ENCODE measurements at regions not wholly inside any gene's neighbourhood (a gene's known extent, or its start where the extent isn't known, plus 50 kb on each side); places are given as distances from the start of the nearest gene placed in this dataset.

GRCh38 chr5:143742951-143743350 is 69.0 kb upstream of the HMHB1 start:
- DNase-seq: no peak
- H3K56ac ChIP-seq (ENCODE audit: insufficient read length, low read depth, low read length): no peak overlapping the region
- no peaks in the 10 kb centered on the region for H3K27me3 ChIP-seq (ENCODE audit: insufficient read depth, low read length)
- H2BK20ac ChIP-seq (ENCODE audit: low read depth, low read length, poor library complexity, severe bottlenecking): no peak overlapping the region
- no peak overlapping the region for H3K27ac ChIP-seq (ENCODE audit: insufficient read length, low read depth, low read length)
- no peaks in the 10 kb centered on the region for H3K79me2 ChIP-seq (ENCODE audit: insufficient read depth, low read length)
- H3T11ph ChIP-seq (ENCODE audit: low read length): no peak overlapping the region
- no peak overlapping the region for H2AK5ac ChIP-seq (ENCODE audit: insufficient read length, low read length)
- H4K20me1 ChIP-seq (ENCODE audit: control insufficient read depth, insufficient read depth, insufficient read length): no peaks in the 10 kb centered on the region
- H2AFZ ChIP-seq (ENCODE audit: low read length): no peak overlapping the region
- no peaks in the 10 kb centered on the region for H3K9me3 ChIP-seq (ENCODE audit: control insufficient read depth, low read depth, low read length)
- no peak overlapping the region for H2BK12ac ChIP-seq (ENCODE audit: insufficient read length, low read depth, low read length)
- no peak overlapping the region for H3K9ac ChIP-seq (ENCODE audit: extremely low read depth, insufficient read length, low read length)
- Mint-ChIP-seq H3K36me3 (ENCODE audit: insufficient read depth in 1 of 3, low read depth in 3 of 3) (no peaks in the 10 kb centered on the region), H3K9me3 (no peaks in the 10 kb centered on the region), H3K4me3 (no peak overlapping the region), H3K27ac (no peak overlapping the region), H3K4me1 (no peaks in the 10 kb centered on the region), H3K27me3 (ENCODE audit: low read depth) (no peaks in the 10 kb centered on the region)
- no peak overlapping the region for H4K91ac ChIP-seq (ENCODE audit: insufficient read length, low read depth, low read length)
- H3K4me2 ChIP-seq (ENCODE audit: insufficient read depth, insufficient read length, low read length): no peak overlapping the region
- H3K14ac ChIP-seq (ENCODE audit: insufficient read depth, low read length): no peak overlapping the region
- no peak overlapping the region for H2BK5ac ChIP-seq (ENCODE audit: insufficient read length, low read length)
- H3K4ac ChIP-seq (ENCODE audit: low read depth, low read length): no peak overlapping the region
- no peaks in the 10 kb centered on the region for H3K4me1 ChIP-seq (ENCODE audit: insufficient read depth, low read length)
- no peaks in the 10 kb centered on the region for H3K23me2 ChIP-seq (ENCODE audit: insufficient read length, low read depth, low read length, poor library complexity, severe bottlenecking)
- H3K79me1 ChIP-seq (ENCODE audit: insufficient read depth, low read depth, low read length, poor library complexity, severe bottlenecking): no peaks in the 10 kb centered on the region
- no peak overlapping the region for H3K23ac ChIP-seq (ENCODE audit: insufficient read length, low read depth, low read length)
- H4K5ac ChIP-seq (ENCODE audit: insufficient read length, low read depth, low read length): no peak overlapping the region
- no peak overlapping the region for H3K18ac ChIP-seq (ENCODE audit: insufficient read length, low read depth, low read length)
- no peak overlapping the region for H2BK120ac ChIP-seq (ENCODE audit: low read depth, low read length, poor library complexity, severe bottlenecking)
- no CpG with 5 or more reads among the region's 5 CpGs for WGBS (ENCODE audit: extremely low coverage, insufficient read length, low lambda C conversion rate)
- no peak overlapping the region for H4K8ac ChIP-seq (replicated peaks; ENCODE audit: insufficient read length, low read depth, low read length)
- no peak overlapping the region for H2BK15ac ChIP-seq (ENCODE audit: low read depth, low read length)
- no peak for TF ChIP-seq CTCF (conservative IDR thresholded peaks at IDR 0.05)

Measured in H9 (cell line).